ENCODE measurements at regions not wholly inside any gene's neighbourhood (a gene's known extent, or its start where the extent isn't known, plus 50 kb on each side); places are given as distances from the start of the nearest gene placed in this dataset.

DNA sequence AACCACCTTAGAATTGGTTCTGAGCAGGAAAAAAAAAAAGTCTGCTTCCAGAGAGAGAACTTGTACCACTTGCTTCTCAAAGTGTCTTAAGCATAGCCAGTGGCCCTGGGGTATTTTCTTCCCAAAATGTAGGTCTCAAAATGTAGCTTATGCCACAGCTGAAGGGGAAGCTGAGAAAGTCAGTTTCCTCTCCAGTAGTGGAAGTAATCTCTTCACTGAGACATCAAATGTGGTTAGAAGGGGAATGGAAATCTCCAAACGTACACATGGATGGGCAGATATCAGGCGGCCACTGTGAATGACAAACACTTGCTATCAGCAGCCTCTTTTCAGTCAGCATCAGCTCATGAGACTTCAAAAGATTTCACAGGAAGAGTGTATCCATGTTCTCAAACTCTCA is 841.2 kb downstream of the TUSC7 start:
- DNase-seq (ENCODE audit: low read depth), result no peak
- in situ Hi-C loops (cut with HindIII; ENCODE audit: low pct_unique_long_range_greater_than_20kb, low sequenced_read_pairs), result no loop called here

DNA sequence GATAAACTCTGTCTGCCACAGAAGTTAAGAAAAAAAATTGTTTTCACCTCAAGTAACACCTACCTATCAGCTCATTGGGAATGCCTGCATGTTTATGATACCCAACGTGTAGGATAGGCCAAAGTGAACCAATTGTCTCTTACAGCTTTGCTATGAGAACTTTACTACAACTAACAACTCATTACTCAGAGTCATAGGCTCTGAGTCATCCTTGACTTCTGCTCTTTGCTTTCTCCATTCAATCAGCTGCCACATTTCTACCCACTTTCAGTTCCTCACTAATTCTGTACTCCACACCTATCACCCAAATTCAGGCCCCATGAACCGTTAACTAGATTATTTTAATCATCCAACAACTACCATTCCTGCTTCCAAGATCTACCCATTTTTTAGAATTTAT is 843.9 kb downstream of the TUSC7 start:
- in situ Hi-C loops (cut with HindIII; ENCODE audit: low pct_unique_long_range_greater_than_20kb, low sequenced_read_pairs), result no loop called here
- peak; percentile 48 for DNase-seq (ENCODE audit: low read depth)

DNA sequence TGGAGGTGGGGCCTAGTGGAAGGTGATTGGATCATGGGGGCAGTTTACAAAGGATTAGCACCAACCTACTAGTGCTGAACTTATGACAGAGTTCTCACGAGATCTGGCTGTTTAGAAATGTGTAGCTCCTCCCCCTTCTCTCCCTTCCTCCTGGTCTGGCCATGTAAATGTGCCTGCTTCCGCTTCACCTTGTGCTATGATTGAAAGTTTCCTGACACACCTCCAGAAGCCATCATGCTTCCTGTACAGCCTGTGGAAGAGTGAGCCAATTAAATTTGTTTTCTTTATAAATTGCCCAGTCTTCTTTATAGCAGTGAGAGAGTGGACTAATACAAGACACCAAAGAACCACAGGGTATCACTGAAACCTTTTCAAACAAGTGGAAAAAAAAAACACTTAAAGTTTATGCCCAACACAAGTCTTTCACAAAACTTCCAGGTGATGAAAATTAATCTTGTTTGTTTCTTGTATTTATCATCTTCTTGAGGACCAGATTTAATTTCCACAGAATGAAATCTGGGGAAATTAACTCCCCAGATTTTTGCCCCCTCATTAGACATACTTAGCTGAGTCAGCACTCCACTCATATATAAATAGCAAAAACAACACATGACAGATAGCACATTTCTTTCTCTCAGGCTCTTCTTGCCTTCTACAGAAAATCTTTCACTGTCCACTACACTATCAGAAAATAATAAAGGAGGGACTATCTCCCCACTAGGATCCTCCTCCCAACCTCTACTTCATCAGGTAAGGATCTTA is 847.2 kb downstream of the TUSC7 start:
- no peak for DNase-seq (ENCODE audit: low read depth)
- in situ Hi-C loops (cut with HindIII; ENCODE audit: low pct_unique_long_range_greater_than_20kb, low sequenced_read_pairs), result no loop called here

DNA sequence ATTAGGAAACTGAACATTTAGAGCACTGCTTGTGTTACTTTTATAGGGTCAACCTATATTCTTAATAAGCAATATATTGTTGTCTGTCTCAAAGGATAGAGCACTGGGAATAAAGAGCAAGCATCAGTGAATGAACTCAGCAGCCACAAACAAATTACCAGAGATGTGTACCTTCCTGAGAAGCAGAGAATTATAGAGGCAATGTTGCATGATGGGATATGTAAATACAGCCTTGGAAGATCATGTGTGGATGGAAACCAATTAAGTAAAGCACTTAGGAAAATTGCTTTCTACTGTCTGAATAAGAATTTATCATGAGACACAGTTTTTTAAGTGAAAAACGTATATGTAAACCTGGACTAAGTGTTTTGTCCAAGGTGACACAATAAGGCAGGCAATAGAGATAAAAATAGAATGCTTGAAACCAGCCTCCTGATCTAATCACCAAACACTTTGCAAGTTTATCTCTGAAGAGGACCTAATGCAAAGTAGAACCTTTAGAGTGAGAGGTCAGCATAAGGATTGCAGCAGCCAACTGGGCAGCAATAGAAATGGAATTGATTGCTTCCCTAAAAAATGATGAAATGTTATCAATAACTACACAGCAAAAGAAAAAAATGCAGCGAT is 848.0 kb downstream of the TUSC7 start:
- no peak for DNase-seq (ENCODE audit: low read depth)
- in situ Hi-C loops (cut with HindIII; ENCODE audit: low pct_unique_long_range_greater_than_20kb, low sequenced_read_pairs), result no loop called here

GRCh38 chr3:117558681-117559080 is 849.1 kb downstream of the TUSC7 start:
- in situ Hi-C loops (cut with HindIII; ENCODE audit: low pct_unique_long_range_greater_than_20kb, low sequenced_read_pairs), result no loop called here
- DNase-seq (ENCODE audit: low read depth), result no peak

DNA sequence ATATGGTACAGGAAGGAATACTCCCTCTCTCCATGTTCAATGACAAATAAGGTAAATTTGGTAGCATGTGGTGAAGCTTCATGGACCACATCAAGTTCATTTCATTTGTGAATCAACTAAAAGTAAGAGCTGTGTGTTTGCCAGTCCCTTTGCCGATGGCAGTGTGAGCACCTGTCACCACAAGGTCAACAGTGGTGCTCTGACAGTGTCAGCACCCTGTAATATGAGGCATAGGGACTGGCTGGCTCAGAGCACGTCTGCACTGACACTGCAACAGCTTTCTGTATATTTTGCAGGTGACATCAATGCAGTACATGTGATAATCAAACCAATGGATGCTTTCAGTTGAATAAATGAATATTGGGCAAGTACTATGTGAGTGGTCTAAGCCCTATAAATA is 852.4 kb downstream of the TUSC7 start:
- DNase-seq (ENCODE audit: low read depth), result no peak
- in situ Hi-C loops (cut with HindIII; ENCODE audit: low pct_unique_long_range_greater_than_20kb, low sequenced_read_pairs), result no loop called here

GRCh38 chr3:117563063-117563462 is 853.5 kb downstream of the TUSC7 start:
- DNase-seq (ENCODE audit: low read depth), result no peak
- in situ Hi-C loops (cut with HindIII; ENCODE audit: low pct_unique_long_range_greater_than_20kb, low sequenced_read_pairs), result no loop called here

GRCh38 chr3:117565777-117566176 is 856.2 kb downstream of the TUSC7 start:
- DNase-seq (ENCODE audit: low read depth), result no peak
- in situ Hi-C loops (cut with HindIII; ENCODE audit: low pct_unique_long_range_greater_than_20kb, low sequenced_read_pairs), result no loop called here

DNA sequence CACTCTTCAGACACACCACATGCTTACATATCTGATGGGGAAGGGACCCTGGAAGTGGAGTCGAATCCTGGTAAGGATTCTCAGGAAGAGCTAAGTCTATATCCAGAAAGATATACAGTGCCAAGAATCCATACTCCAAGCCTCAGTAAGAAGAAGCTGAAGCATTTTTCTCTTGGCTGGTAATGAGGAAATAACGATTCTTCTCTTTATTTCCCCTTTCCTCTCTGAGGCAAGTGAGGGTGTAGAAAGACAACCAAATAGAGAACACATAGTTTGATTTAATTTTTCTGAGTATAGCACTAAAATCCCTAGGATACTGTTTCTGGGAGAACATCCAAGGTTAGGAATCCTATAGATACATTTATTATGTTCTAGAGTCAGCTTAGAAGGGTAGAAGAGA is 857.3 kb downstream of the TUSC7 start:
- in situ Hi-C loops (cut with HindIII; ENCODE audit: low pct_unique_long_range_greater_than_20kb, low sequenced_read_pairs), result no loop called here
- DNase-seq (ENCODE audit: low read depth), result no peak

- in situ Hi-C loops (cut with HindIII; ENCODE audit: low pct_unique_long_range_greater_than_20kb, low sequenced_read_pairs), result no loop called here
- no peak for DNase-seq (ENCODE audit: low read depth)
Observed at GRCh38 chr3:117567382-117567781, 857.8 kb downstream of the TUSC7 start.

- in situ Hi-C loops (cut with HindIII; ENCODE audit: low pct_unique_long_range_greater_than_20kb, low sequenced_read_pairs), result no loop called here
- no peak for DNase-seq (ENCODE audit: low read depth)
Observed at GRCh38 chr3:117567906-117568305, 858.3 kb downstream of the TUSC7 start.

GRCh38 chr3:117572786-117573185 is 863.2 kb downstream of the TUSC7 start:
- in situ Hi-C loops (cut with HindIII; ENCODE audit: low pct_unique_long_range_greater_than_20kb, low sequenced_read_pairs), result no loop called here
- DNase-seq (ENCODE audit: low read depth), result no peak

- no peak for DNase-seq (ENCODE audit: low read depth)
- in situ Hi-C loops (cut with HindIII; ENCODE audit: low pct_unique_long_range_greater_than_20kb, low sequenced_read_pairs), result no loop called here
Observed at GRCh38 chr3:117580806-117581205, 871.2 kb downstream of the TUSC7 start.

DNA sequence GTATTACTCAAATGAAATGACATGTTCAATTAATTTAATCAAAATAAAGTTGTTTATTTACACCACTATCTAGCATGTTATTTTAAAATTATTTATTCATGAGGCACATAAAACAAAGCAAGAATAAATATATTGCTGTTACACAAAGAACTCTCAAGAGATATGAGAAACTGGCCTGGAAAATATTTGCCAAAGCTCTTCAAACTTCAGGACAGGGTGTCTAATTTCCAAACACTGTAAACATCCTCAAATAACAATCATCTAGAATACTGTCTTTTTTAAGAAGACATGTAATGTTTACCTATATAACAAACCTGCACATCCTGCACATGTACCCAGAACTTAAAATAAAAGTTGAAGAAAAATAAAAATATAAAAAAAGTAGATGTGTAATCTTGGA is 876.6 kb downstream of the TUSC7 start:
- DNase-seq (ENCODE audit: low read depth), result no peak

DNA sequence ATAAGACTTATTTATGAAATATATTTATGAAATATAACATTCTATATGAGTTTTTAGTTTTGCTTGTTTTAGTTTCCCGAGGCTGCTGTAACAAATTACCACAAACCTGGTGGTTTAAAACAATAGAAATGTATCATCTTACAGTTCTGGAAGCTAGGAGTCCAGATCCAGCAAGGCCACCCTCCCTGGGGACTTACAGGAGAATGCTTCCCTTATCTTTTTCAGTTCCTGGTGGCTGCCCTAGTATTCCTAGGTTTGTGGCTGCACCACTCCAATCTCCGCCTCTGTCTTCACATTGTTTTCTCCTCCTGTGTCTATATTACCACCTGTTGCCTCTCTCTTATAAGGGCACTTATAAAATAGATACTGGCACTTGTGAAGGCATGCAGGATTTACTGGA is 877.8 kb downstream of the TUSC7 start:
- in situ Hi-C loops (cut with HindIII; ENCODE audit: low pct_unique_long_range_greater_than_20kb, low sequenced_read_pairs), result no loop called here

More for the DNA sequence above, 876.6 kb downstream of the TUSC7 start:
- in situ Hi-C loops (cut with HindIII; ENCODE audit: low pct_unique_long_range_greater_than_20kb, low sequenced_read_pairs), result no loop called here

DNA sequence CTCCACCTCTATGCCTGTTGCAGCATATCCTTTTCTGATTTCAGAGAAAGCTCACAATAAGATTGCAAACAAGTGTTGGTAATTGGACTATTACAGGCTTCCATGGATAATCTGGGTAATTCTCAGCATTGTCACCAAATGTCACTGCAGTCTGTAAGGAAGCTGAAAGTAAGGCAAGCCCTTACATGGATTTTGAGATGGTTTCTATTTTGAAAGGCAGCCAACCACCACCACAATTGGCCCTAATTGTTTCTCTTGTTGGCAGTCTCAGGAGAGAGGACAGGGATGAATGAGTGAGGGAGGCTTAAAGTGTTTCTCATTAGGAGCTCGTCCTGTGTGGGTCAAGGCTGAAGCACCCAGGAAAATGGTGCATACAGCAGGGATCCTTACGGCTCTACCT is 879.9 kb downstream of the TUSC7 start:
- in situ Hi-C loops (cut with HindIII; ENCODE audit: low pct_unique_long_range_greater_than_20kb, low sequenced_read_pairs), result no loop called here
- no peak for DNase-seq (ENCODE audit: low read depth)

More for the DNA sequence above, 877.8 kb downstream of the TUSC7 start:
- DNase-seq (ENCODE audit: low read depth), result no peak

DNA sequence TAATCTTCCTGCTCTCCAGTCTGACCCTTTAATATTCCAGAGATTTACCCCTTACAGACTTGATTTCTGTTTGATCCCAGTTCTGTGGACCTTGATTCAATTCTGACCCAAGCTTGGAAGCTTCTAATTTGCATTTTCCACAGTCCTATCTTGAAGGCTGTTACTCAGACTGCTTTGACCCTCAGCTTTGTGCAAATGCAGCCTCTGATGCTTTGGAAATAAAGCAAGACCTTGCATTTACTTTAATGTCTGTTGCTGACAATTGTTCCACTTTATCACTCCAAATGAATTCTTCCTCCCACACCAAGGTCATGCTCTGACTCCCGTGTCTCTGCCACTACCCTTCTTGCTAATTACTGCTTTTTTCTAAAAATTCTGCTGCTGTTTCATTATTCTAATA is 886.0 kb downstream of the TUSC7 start:
- in situ Hi-C loops (cut with HindIII; ENCODE audit: low pct_unique_long_range_greater_than_20kb, low sequenced_read_pairs), result no loop called here
- no peak for DNase-seq (ENCODE audit: low read depth)

DNA sequence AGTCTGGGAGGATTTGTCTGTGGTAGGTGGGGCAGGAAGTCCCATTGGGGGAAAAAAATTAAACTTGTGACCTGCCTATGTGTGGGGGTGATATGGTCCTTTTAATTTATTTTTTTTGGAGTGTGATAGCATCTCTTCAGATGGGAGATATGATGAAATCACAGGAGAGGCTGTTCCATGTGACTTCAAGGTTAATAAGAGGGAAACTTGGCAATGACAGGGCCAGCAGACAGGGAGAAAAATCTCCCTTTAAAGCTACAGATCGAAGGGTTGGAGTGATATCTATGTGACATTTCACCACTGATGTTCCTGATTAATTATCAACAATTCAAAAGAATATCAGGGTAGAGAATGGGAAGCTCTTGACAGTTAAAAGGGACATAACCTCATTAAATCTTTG is 886.9 kb downstream of the TUSC7 start:
- no peak for DNase-seq (ENCODE audit: low read depth)
- in situ Hi-C loops (cut with HindIII; ENCODE audit: low pct_unique_long_range_greater_than_20kb, low sequenced_read_pairs), result no loop called here

DNA sequence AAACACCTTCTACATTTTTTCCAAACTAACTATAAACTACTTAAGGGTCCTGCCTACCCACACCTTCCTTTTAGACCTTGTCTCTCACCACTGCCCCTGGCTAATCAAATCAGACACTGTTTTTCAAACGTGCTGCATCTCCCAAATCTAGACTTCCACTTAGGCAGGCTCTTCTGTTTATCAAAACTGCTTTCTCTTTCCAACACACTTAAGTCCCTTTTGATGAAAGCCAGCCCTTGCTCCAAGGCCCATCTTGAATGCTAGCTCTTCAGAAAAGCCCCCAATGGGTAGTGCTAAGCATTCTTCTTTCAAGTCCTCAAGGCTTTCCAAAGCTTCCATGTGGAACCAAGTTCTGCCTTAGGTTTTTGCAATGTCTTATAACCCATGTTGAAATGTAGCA is 888.3 kb downstream of the TUSC7 start:
- no peak for DNase-seq (ENCODE audit: low read depth)
- in situ Hi-C loops (cut with HindIII; ENCODE audit: low pct_unique_long_range_greater_than_20kb, low sequenced_read_pairs), result no loop called here

DNA sequence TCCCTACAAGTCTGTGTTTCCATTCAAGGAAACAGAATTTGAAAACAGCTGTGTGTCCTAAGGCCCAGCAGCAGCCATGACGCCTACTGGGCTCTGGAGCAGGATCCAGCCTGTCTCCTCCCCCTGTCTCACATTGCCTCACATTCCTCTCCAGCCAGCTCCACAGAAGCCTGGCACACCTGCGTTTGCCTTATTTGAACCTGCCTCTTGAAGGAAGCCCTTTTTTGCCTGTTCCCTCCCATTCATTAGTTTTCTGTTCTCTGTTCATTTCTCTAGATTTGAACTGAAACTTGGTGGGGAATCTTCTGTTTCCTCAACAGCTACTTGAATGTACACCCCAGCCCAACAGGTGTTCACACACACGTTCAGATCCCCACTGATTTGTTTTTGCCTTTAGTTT is 890.5 kb downstream of the TUSC7 start:
- no peak for DNase-seq (ENCODE audit: low read depth)
- in situ Hi-C loops (cut with HindIII; ENCODE audit: low pct_unique_long_range_greater_than_20kb, low sequenced_read_pairs), result no loop called here
